HCT116 (cell line): ENCODE measurements at regions not wholly inside any gene's neighbourhood (a gene's known extent, or its start where the extent isn't known, plus 50 kb on each side); places are given as distances from the start of the nearest gene placed in this dataset.

ENCODE experiments used
- ATAC-seq: fragments of 200-7000 bp; cut with Tn5 transposase; 2 replicates; pipeline ENCODE4 v1.9.1; 2020; ENCODE audit warnings: mild to moderate bottlenecking, moderate library complexity
- BruUV-seq: library from RNA; stranded (reverse); fragments of 400-500 nt; replicated peaks from 2 replicates; lab custom pipeline; 2021; lab: Mats Ljungman, UMichigan
- CTCF ChIA-PET: fragments of 300-600 bp; sonication (Branson Sonifier 250); formaldehyde crosslinking; loops from one replicate; lab custom pipeline; 2021; ENCODE audit warnings: antibody characterized with exemption; lab: Charles Lee
- POLR2A ChIA-PET: fragments of 300-600, 350-600 bp; sonication (Branson Sonifier 250); formaldehyde crosslinking; loops from one replicate; lab custom pipeline; 2021; ENCODE audit warnings: antibody characterized with exemption; lab: Charles Lee
- RAD21 ChIA-PET, 2 experiments: fragments of 300-600 bp; sonication (Branson Sonifier 250); formaldehyde crosslinking; loops; one replicate each; lab custom pipeline; 2023; ENCODE audit warnings: low total read pairs in 2 of 2; ENCODE audit not compliant: uncharacterized antibody in 2 of 2, unreplicated experiment in 2 of 2, low non-redundant PET in 1 of 2; lab: Charles Lee
- DNase-seq: peaks from one replicate; pipeline ENCODE4 v3.0.0-alpha.2; 2010; ENCODE audit warnings: low read depth, low spot score
- H2AFZ ChIP-seq: fragments of 200-600 bp; shearing (Covaris generic), sonication (generic); 2 replicates; pipeline ENCODE4 v1.6.1; 2017; ENCODE audit warnings: low read depth, mixed run types, mixed read lengths, antibody characterized with exemption, low read length; ENCODE audit not compliant: poor library complexity, severe bottlenecking
- H3K27ac ChIP-seq: 2 replicates; pipeline ENCODE4 v1.5.1; 2012; ENCODE audit warnings: low read depth, low read length
- H3K27me3 ChIP-seq: fragments of 200-600 bp; sonication (generic); 2 replicates; pipeline ENCODE4 v1.6.1; 2016; ENCODE audit warnings: mixed run types, low read length, mixed read lengths; ENCODE audit not compliant: insufficient read depth
- H3K36me3 ChIP-seq, 2 experiments: fragments of 200-500 bp in 1 of 2; fragments of 200-600 bp in 1 of 2; sonication (Bioruptor generic) in 1 of 2; sonication (generic) in 1 of 2; 2 replicates each; pipeline versions ENCODE4 v1.5.1 to v1.6.1; 2014 to 2016; ENCODE audit warnings: low read length in 2 of 2, inconsistent platforms in 1 of 2, mixed read lengths in 1 of 2, mixed run types in 1 of 2; ENCODE audit not compliant: insufficient read depth in 2 of 2, control insufficient read depth in 1 of 2
- H3K4me1 ChIP-seq, 2 experiments: fragments of 200-600 bp in 1 of 2; sonication (generic) in 1 of 2; 2 replicates each; pipeline versions ENCODE4 v1.5.1 to v1.6.1; 2012 to 2017; ENCODE audit warnings: low read length in 2 of 2, inconsistent platforms in 1 of 2, mild to moderate bottlenecking in 1 of 2, mixed read lengths in 1 of 2, mixed run types in 1 of 2, moderate library complexity in 1 of 2; ENCODE audit not compliant: insufficient read depth in 2 of 2, control insufficient read depth in 1 of 2
- H3K4me2 ChIP-seq: fragments of 200-600 bp; sonication (generic); 2 replicates; pipeline ENCODE4 v1.6.1; 2017; ENCODE audit warnings: mixed run types, low read length, mixed read lengths
- H3K4me3 ChIP-seq, 2 experiments: fragments of 200-600 bp in 1 of 2; sonication (generic) in 1 of 2; replicated peaks in 1 of 2; 2 replicates each; pipeline ENCODE4 v1.5.1; 2011 to 2016; ENCODE audit warnings: low read length in 2 of 2, control low read depth in 1 of 2, low read depth in 1 of 2, mild to moderate bottlenecking in 1 of 2, mixed read lengths in 1 of 2, mixed run types in 1 of 2
- H3K79me2 ChIP-seq: fragments of 200-600 bp; sonication (generic); 2 replicates; pipeline ENCODE4 v1.6.1; 2017; ENCODE audit warnings: mild to moderate bottlenecking, mixed run types, low read length, moderate library complexity, mixed read lengths; ENCODE audit not compliant: insufficient read depth
- H3K9ac ChIP-seq: fragments of 200-600 bp; sonication (generic); 2 replicates; pipeline ENCODE4 v1.6.1; 2016; ENCODE audit warnings: low read length, mixed read lengths
- H3K9me2 ChIP-seq: fragments of 200-600 bp; sonication (generic), shearing (Covaris generic); 2 replicates; pipeline ENCODE4 v1.6.1; 2017; ENCODE audit warnings: mixed run types, mild to moderate bottlenecking, moderate library complexity; ENCODE audit not compliant: insufficient read depth
- H3K9me3 ChIP-seq, 2 experiments: fragments of 200-500 bp in 1 of 2; fragments of 200-600 bp in 1 of 2; sonication (Bioruptor generic) in 1 of 2; sonication (generic) in 1 of 2; 2 replicates each; pipeline ENCODE4 v1.6.1; 2014 to 2017; ENCODE audit warnings: low read length in 2 of 2, mixed read lengths in 2 of 2, inconsistent platforms in 1 of 2, low read depth in 1 of 2, mild to moderate bottlenecking in 1 of 2, mixed run types in 1 of 2, moderate library complexity in 1 of 2; ENCODE audit not compliant: control insufficient read depth in 1 of 2, insufficient read depth in 1 of 2
- H4K20me1 ChIP-seq: fragments of 200-600 bp; sonication (generic), shearing (Covaris generic); 2 replicates; pipeline ENCODE4 v1.6.1; 2017; ENCODE audit warnings: mixed run types, mild to moderate bottlenecking, moderate library complexity; ENCODE audit not compliant: insufficient read depth
- CBX3 ChIP-seq: IDR thresholded peaks from 2 replicates; pipeline ENCODE4 v1.6.1; 2012; ENCODE audit warnings: low read depth
- CTCF ChIP-seq, 3 experiments: fragments of 200-600 bp in 1 of 3; sonication (generic) in 1 of 3; IDR thresholded peaks in 2 of 3; conservative IDR thresholded peaks in 1 of 3; 2 replicates each; pipeline ENCODE4 v1.5.1; 2012 to 2017; ENCODE audit warnings: low read depth in 2 of 3, low read length in 2 of 3, antibody characterized with exemption in 1 of 3, borderline replicate concordance in 1 of 3, control low read depth in 1 of 3, mild to moderate bottlenecking in 1 of 3, mixed read lengths in 1 of 3, mixed run types in 1 of 3, moderate library complexity in 1 of 3; ENCODE audit not compliant: insufficient read depth in 1 of 3
- JUND ChIP-seq: IDR thresholded peaks from 2 replicates; pipeline ENCODE4 v1.6.1; 2012
- RAD21 ChIP-seq: IDR thresholded peaks from 2 replicates; pipeline ENCODE4 v1.6.1; 2012; ENCODE audit warnings: low read depth, mild to moderate bottlenecking
- SIN3A ChIP-seq: IDR thresholded peaks from 2 replicates; pipeline ENCODE4 v1.6.1; 2012; ENCODE audit warnings: low read depth
- TCF7L2 ChIP-seq: IDR thresholded peaks from 2 replicates; pipeline ENCODE4 v1.7.0; 2011; ENCODE audit warnings: borderline replicate concordance, inconsistent platforms; ENCODE audit not compliant: insufficient read depth, insufficient read length; ENCODE audit errors: extremely low read depth
- ZBTB33 ChIP-seq: IDR thresholded peaks from 2 replicates; pipeline ENCODE4 v1.6.1; 2011; ENCODE audit warnings: mild to moderate bottlenecking, low read length, moderate library complexity; ENCODE audit not compliant: insufficient replicate concordance; ENCODE audit errors: extremely low read depth
- ZNF274 ChIP-seq: fragments of 200-500 bp; sonication (Bioruptor generic); IDR thresholded peaks from 2 replicates; pipeline ENCODE4 v1.6.1; 2014; ENCODE audit warnings: mild to moderate bottlenecking, low read depth, low read length, inconsistent platforms
- intact Hi-C: fragments of 100-400 bp; cut with micrococcal nuclease; formaldehyde crosslinking; loops from 2 replicates; pipeline ENCODE4 v1.10.0; 2022
- TF ChIP-seq, protein P1 (sequence below): IDR thresholded peaks from 2 replicates; pipeline ENCODE4 v1.6.1; 2012; ENCODE audit warnings: low read depth

GRCh38 chr6:44621846-44622245 is 234.3 kb downstream of the CDC5L start:
- BruUV-seq, result no TSS peak
- Histone ChIP-seq H3K4me3 (no peak overlapping the region), H3K27me3 (no peaks in the 10 kb centered on the region), H3K79me2 (no peaks in the 10 kb centered on the region), H3K9me2 (no peaks in the 10 kb centered on the region), H2AFZ (no peak overlapping the region), H3K4me1 (no peaks in the 10 kb centered on the region), H3K36me3 (no peaks in the 10 kb centered on the region), H3K27ac (no peak overlapping the region), H3K4me2 (no peak overlapping the region), H3K9me3 (no peaks in the 10 kb centered on the region), H4K20me1 (no peaks in the 10 kb centered on the region), H3K9ac (no peak overlapping the region)
- intact Hi-C loops, result no loop called here
- no peak for DNase-seq
- no peak for ATAC-seq
- CTCF ChIA-PET, result no interaction called here
- POLR2A ChIA-PET, result no interaction called here
- RAD21 ChIA-PET, result no interaction called here
- TF ChIP-seq SIN3A (no peak), ZNF274 (no peak)
- TF ChIP-seq, protein P1, sequence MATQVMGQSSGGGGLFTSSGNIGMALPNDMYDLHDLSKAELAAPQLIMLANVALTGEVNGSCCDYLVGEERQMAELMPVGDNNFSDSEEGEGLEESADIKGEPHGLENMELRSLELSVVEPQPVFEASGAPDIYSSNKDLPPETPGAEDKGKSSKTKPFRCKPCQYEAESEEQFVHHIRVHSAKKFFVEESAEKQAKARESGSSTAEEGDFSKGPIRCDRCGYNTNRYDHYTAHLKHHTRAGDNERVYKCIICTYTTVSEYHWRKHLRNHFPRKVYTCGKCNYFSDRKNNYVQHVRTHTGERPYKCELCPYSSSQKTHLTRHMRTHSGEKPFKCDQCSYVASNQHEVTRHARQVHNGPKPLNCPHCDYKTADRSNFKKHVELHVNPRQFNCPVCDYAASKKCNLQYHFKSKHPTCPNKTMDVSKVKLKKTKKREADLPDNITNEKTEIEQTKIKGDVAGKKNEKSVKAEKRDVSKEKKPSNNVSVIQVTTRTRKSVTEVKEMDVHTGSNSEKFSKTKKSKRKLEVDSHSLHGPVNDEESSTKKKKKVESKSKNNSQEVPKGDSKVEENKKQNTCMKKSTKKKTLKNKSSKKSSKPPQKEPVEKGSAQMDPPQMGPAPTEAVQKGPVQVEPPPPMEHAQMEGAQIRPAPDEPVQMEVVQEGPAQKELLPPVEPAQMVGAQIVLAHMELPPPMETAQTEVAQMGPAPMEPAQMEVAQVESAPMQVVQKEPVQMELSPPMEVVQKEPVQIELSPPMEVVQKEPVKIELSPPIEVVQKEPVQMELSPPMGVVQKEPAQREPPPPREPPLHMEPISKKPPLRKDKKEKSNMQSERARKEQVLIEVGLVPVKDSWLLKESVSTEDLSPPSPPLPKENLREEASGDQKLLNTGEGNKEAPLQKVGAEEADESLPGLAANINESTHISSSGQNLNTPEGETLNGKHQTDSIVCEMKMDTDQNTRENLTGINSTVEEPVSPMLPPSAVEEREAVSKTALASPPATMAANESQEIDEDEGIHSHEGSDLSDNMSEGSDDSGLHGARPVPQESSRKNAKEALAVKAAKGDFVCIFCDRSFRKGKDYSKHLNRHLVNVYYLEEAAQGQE, result no peak

DNA sequence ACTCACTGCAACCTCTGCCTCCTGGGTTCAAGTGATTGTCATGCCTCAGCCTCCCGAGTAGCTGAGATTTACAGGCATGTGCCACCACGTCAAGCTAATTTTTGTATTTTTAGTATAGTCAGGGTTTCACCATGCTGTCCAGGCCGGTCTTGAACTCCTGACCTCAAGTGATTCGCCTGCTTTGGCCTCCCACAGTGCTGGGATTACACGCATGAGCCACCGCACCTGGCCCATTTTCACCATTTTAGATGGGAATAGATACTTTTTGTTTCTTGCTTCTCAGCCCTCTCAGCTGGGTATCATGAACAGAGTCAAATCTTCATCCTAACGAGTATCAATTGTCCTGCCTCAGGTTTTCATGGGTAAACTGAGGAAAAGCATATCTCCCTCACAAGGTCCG is 235.0 kb downstream of the CDC5L start:
- Histone ChIP-seq H3K27ac (no peak overlapping the region), H2AFZ (no peak overlapping the region), H3K9ac (no peak overlapping the region), H3K27me3 (no peaks in the 10 kb centered on the region), H4K20me1 (no peaks in the 10 kb centered on the region), H3K4me1 (no peaks in the 10 kb centered on the region), H3K4me3 (no peak overlapping the region), H3K9me2 (no peaks in the 10 kb centered on the region), H3K79me2 (no peaks in the 10 kb centered on the region), H3K36me3 (no peaks in the 10 kb centered on the region), H3K4me2 (no peak overlapping the region), H3K9me3 (no peaks in the 10 kb centered on the region)
- BruUV-seq, result no TSS peak
- RAD21 ChIA-PET, result no interaction called here
- DNase-seq (no peak), ATAC-seq (no peak)
- CTCF ChIA-PET, result no interaction called here
- intact Hi-C loops, result no loop called here
- POLR2A ChIA-PET, result no interaction called here
- TF ChIP-seq CTCF (IDR thresholded peaks at IDR 0.05 in 2 of 3, conservative IDR thresholded peaks at IDR 0.05 in 1 of 3; ENCODE audit: borderline replicate concordance in 1 of 3, insufficient read depth in 1 of 3, low read depth in 2 of 3, low read length in 2 of 3), result no peak
- TF ChIP-seq ZBTB33, result no peak
- TF ChIP-seq JUND, result no peak
- no peak for TF ChIP-seq RAD21
- no peak for TF ChIP-seq CBX3
- TF ChIP-seq TCF7L2, result no peak
